ENCODE measurements at regions not wholly inside any gene's neighbourhood (a gene's known extent, or its start where the extent isn't known, plus 50 kb on each side); places are given as distances from the start of the nearest gene placed in this dataset.

DNA sequence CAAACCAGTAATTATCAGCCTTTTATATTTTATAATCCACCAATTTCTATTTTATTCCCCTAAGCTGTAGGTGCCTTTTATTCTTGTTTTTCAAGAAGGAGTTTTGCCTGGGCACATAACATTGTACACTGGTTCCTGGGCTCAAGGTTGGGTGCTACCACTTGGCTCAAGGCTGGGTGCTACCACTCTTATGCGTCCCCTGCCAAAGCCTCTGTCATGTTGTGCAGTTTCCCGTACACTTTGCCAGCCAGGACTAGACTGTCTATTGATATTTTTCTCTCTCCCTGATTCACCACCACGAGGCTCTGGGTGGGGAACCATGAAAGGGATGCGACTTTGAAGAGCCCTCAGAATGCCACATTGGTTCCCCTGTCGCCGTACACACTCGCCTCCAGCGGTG is 52.5 kb upstream of the VASH1 start:
- no peak overlapping the region for H3K4me3 ChIP-seq (ENCODE audit: low read depth, low read length)
- no peak for DNase-seq (ENCODE audit: low read depth)
- TF ChIP-seq, protein P1, sequence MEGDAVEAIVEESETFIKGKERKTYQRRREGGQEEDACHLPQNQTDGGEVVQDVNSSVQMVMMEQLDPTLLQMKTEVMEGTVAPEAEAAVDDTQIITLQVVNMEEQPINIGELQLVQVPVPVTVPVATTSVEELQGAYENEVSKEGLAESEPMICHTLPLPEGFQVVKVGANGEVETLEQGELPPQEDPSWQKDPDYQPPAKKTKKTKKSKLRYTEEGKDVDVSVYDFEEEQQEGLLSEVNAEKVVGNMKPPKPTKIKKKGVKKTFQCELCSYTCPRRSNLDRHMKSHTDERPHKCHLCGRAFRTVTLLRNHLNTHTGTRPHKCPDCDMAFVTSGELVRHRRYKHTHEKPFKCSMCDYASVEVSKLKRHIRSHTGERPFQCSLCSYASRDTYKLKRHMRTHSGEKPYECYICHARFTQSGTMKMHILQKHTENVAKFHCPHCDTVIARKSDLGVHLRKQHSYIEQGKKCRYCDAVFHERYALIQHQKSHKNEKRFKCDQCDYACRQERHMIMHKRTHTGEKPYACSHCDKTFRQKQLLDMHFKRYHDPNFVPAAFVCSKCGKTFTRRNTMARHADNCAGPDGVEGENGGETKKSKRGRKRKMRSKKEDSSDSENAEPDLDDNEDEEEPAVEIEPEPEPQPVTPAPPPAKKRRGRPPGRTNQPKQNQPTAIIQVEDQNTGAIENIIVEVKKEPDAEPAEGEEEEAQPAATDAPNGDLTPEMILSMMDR (IDR thresholded peaks at IDR 0.05; ENCODE audit: insufficient read depth, low read depth, low read length, missing control alignments) = no peak

DNA sequence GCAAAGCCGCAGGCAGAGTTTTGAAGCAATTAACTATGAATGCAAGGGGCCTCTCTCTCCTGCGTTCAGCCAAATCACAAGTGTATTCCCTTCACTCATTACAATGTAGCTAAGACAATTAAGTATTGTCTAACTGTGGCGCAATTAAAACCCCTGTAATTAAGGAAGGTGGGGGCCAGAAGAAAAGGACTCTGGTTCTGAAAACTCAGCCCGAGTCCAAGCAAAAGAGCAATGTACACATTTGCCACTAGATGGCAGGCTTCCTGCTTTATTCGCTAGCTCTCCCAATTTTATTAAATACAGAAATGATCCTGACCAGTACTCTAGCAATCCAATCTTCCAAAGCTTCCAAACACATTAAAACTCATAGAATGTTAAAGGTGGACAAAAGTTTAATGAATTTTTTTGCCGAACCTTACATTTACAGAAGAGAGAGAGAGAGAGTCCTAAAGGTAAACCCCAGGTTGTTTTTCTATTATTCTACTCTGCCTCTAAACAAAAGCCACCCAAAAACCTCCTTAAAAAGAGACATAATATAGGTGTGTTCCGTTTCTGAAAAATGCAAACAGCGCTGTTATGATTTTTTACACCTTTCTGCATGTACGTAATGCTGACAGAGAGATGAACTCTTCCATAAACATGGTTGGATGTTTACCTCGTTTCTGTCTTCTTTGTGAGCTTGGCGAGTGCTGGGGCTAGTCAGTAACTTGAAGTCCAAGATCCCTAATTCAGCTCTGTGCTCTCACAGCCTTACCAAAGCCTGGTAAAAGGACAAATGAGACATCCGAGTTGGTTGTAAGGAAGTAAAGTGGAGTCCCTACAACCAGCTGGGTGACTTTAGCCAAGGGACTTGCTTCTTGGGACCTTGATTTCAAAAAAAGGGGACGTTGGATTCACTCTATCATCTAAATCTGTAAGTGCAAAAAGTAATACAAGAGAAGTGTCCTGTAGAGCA is 50.9 kb upstream of the VASH1 start:
- TF ChIP-seq, protein P1 (IDR thresholded peaks at IDR 0.05; ENCODE audit: insufficient read depth, low read depth, low read length, missing control alignments) = peak; percentile 67
- peak; percentile 52 for DNase-seq (ENCODE audit: low read depth)
- H3K4me3 ChIP-seq (ENCODE audit: low read depth, low read length) = no peak overlapping the region
